Astrocyte (in vitro differentiated cells and primary cell): ENCODE measurements at regions not wholly inside any gene's neighbourhood (a gene's known extent, or its start where the extent isn't known, plus 50 kb on each side); places are given as distances from the start of the nearest gene placed in this dataset.

Experiments used
- CTCF ChIP-seq: IDR thresholded peaks from 2 replicates; pipeline ENCODE4 v1.5.1; 2011; ENCODE audit warnings: low read depth, mild to moderate bottlenecking, inconsistent platforms, low read length, moderate library complexity; ENCODE audit not compliant: insufficient read depth
- EZH2 ChIP-seq: IDR thresholded peaks from 2 replicates; pipeline ENCODE4 v1.6.1; 2012; ENCODE audit warnings: mild to moderate bottlenecking, low read length, inconsistent platforms; ENCODE audit not compliant: insufficient read depth

DNA sequence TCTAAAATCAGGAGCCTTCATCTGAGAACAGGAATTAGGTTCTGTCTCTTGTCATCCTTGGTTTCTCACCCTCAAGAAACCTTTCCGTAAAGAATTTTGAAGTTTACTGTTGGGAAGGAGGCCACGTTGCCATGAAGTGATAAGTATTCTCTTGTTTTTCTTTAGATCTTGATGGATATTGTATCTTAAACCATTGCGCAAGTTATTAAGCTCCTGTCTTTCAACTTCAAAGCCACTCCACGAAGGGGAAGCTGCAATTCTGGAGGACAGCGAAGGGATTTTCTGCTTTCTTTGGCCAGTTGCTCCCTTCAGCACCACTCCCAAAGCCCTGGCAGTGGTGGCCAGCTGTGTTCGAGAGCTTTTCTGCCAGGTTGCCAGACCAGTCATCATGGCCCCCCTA, 198.1 kb upstream of the EXOC2 start:
- TF ChIP-seq CTCF, result no peak
- no peak for TF ChIP-seq EZH2
